GM12864 (cell line): ENCODE measurements at regions not wholly inside any gene's neighbourhood (a gene's known extent, or its start where the extent isn't known, plus 50 kb on each side); places are given as distances from the start of the nearest gene placed in this dataset.

Experiments used
- DNase-seq: peaks from one replicate; pipeline ENCODE4 v3.0.0-alpha.2; 2011; ENCODE audit warnings: low read depth
- H3K4me3 ChIP-seq: 2 replicates; pipeline ENCODE4 v1.5.1; 2011; ENCODE audit warnings: mild to moderate bottlenecking, low read depth, low read length, control low read depth
- CTCF ChIP-seq: IDR thresholded peaks from 2 replicates; pipeline ENCODE4 v1.5.1; 2011; ENCODE audit warnings: low read depth, mild to moderate bottlenecking, moderate library complexity, low read length, control low read depth, inconsistent platforms; ENCODE audit errors: missing control alignments

GRCh38 chr4:110798687-110799086, 175.8 kb upstream of the PITX2 start:
- DNase-seq: no peak
- H3K4me3 ChIP-seq: no peak overlapping the region
- TF ChIP-seq CTCF: no peak

DNA sequence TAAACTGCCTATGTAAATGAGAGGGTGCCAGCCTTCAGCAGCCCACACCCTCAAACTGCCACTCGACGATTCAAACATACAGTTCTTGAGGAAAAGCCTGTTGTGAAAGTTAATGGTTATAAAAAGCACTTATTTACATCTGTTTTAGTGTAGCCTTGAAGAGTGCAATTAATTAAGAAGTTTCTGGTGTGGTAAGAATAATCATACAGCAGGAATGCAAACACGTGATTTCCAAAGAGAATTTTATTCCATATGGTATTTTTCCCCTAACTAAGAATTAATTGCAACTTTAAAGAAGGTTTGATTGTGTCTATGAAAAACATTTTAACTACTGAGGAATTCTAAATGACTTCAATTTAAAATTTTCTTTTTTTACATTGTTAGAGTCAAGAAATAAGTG, 176.3 kb upstream of the PITX2 start:
- no peak for TF ChIP-seq CTCF
- H3K4me3 ChIP-seq: no peak overlapping the region
- no peak for DNase-seq

DNA sequence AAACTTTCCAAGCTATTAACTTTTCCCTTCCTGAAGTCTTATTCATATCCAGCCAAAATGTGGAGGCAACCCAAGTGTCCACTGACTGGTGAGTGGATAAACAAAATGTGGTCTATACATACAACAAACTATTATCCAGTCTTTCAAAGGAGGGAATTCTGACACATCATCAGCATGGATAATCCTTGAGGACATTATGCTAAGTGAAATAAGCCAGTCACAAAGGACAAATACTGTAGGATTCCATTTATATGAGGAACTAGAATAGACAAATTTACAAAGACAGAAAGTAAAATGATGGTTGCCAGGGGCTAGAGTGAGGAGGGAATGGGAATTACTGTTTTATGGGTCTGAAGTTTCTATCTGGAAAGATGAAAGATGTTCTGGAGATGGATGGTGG, 178.7 kb upstream of the PITX2 start:
- TF ChIP-seq CTCF: no peak
- no peak overlapping the region for H3K4me3 ChIP-seq
- no peak for DNase-seq

DNA sequence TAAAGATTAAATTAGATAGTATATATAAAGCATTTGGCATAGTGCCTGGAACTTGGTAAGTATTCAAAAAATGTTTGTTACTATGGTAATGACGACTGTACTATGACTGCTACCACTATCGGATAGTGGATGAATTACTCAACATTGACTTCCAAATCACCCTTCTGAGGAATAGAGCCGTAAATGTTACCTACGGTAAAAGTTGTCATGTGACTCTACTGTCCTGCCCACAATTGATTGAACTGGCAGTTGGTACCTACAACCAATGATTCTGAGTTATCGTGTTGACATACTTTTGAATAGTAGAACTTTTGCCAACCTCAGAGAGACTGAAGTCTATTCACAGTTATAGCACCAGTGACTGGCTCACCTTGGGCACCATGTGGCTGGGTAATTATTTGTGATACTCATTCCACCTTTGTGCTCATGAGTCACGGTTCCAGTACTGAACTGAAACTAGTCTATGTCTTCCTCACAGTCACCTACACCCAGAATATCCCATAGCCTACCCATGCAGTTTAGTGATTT, 185.5 kb upstream of the PITX2 start:
- no peak for TF ChIP-seq CTCF
- no peak overlapping the region for H3K4me3 ChIP-seq
- no peak for DNase-seq

DNA sequence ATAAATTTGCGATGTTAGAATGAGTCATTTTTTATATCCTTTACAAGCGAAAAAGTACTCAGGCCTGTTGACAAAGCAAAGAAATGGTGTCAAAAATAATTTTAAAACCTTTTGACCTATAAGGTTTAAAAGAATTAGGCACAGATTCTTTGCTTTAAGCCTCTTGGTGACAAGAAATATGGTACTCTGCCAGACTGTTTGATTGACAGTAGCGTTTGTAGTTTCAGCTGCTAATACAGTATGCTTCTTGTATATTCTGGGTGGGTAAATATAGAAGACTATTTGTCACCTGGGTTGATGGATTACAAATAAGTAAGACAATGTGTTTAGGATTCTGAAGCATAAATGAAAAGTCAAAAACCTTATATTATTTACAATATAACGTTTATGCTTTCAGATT, 193.1 kb upstream of the PITX2 start:
- no peak for TF ChIP-seq CTCF
- H3K4me3 ChIP-seq: no peak overlapping the region
- no peak for DNase-seq

- TF ChIP-seq CTCF: no peak
- no peak for DNase-seq
- H3K4me3 ChIP-seq: no peak overlapping the region
Observed at GRCh38 chr4:110816367-110816766, 193.5 kb upstream of the PITX2 start.

GRCh38 chr4:110821186-110821585, 198.3 kb upstream of the PITX2 start:
- no peak overlapping the region for H3K4me3 ChIP-seq
- DNase-seq: no peak
- TF ChIP-seq CTCF: no peak
